ENCODE measurements at regions not wholly inside any gene's neighbourhood (a gene's known extent, or its start where the extent isn't known, plus 50 kb on each side); places are given as distances from the start of the nearest gene placed in this dataset.

GRCh38 chr7:115708013-115708341, 322.6 kb downstream of the TFEC start:
- TF ChIP-seq, protein P1, sequence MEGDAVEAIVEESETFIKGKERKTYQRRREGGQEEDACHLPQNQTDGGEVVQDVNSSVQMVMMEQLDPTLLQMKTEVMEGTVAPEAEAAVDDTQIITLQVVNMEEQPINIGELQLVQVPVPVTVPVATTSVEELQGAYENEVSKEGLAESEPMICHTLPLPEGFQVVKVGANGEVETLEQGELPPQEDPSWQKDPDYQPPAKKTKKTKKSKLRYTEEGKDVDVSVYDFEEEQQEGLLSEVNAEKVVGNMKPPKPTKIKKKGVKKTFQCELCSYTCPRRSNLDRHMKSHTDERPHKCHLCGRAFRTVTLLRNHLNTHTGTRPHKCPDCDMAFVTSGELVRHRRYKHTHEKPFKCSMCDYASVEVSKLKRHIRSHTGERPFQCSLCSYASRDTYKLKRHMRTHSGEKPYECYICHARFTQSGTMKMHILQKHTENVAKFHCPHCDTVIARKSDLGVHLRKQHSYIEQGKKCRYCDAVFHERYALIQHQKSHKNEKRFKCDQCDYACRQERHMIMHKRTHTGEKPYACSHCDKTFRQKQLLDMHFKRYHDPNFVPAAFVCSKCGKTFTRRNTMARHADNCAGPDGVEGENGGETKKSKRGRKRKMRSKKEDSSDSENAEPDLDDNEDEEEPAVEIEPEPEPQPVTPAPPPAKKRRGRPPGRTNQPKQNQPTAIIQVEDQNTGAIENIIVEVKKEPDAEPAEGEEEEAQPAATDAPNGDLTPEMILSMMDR (IDR thresholded peaks at IDR 0.05; ENCODE audit: low read depth, low read length, poor library complexity, severe bottlenecking) = no peak
- TF ChIP-seq EZH2phosphoT487 (IDR thresholded peaks at IDR 0.05; ENCODE audit: borderline replicate concordance, low read length) = no peak
